ENCODE measurements at regions not wholly inside any gene's neighbourhood (a gene's known extent, or its start where the extent isn't known, plus 50 kb on each side); places are given as distances from the start of the nearest gene placed in this dataset.

GRCh38 chr11:134862587-134863195 lies 450.6 kb upstream of the B3GAT1 start:
- TF ChIP-seq CTCF (IDR thresholded peaks at IDR 0.05) (no peak), POLR2A (IDR thresholded peaks at IDR 0.05) (no peak)

Data from uterus (tissue), 2 donors.